ENCODE measurements at regions not wholly inside any gene's neighbourhood (a gene's known extent, or its start where the extent isn't known, plus 50 kb on each side); places are given as distances from the start of the nearest gene placed in this dataset.

DNA sequence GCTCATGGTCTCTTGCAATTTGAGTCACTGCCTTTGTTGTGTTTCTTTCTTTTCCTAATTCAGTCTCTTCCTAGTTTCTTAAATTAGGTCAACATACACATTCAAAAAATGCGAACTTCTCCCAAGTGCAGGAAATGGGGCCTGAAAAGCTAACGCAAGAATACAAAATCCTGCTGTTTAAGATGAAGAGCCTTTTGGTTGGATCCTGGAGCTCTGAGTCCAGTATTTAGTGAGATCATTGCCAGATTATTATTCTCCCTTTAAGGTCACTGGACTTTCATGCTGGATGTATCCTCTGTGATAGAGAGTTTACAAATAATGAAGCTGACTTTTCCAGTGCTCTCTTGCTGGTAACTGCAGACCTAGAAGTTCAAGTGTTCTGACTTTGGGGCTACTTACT, 401.9 kb upstream of the MKI67 start:
- TF ChIP-seq CTCF (IDR thresholded peaks at IDR 0.05; ENCODE audit: poor library complexity, severe bottlenecking) (no peak), POLR2AphosphoS5 (IDR thresholded peaks at IDR 0.05) (no peak), MXI1 (conservative IDR thresholded peaks at IDR 0.05; ENCODE audit: poor library complexity, severe bottlenecking) (no peak)
